Esophagus muscularis mucosa (tissue), 4 donors: ENCODE measurements at regions not wholly inside any gene's neighbourhood (a gene's known extent, or its start where the extent isn't known, plus 50 kb on each side); places are given as distances from the start of the nearest gene placed in this dataset.

ENCODE experiments used
- DNase-seq: peaks from one replicate; pipeline ENCODE4 v3.0.0-alpha.2; 2017; ENCODE audit errors: extremely low spot score
- H3K27ac ChIP-seq, 4 donors: fragments of 200-600 bp; sonication (generic); replicated peaks in 1 of 4; 1 replicate in 3 of 4; 2 replicates in 1 of 4; pipeline ENCODE4 v1.5.1; 2016 to 2019; ENCODE audit warnings: mild to moderate bottlenecking in 1 of 4
- H3K27me3 ChIP-seq, 4 donors: fragments of 200-600 bp; sonication (generic); one replicate each; pipeline versions ENCODE4 v1.5.1 to v1.6.0; 2016 to 2019
- H3K36me3 ChIP-seq, 4 donors: fragments of 200-600 bp; sonication (generic); one replicate each; pipeline ENCODE4 v1.5.1; 2016 to 2019
- H3K4me1 ChIP-seq, 4 donors: fragments of 200-600 bp; sonication (generic); one replicate each; pipeline ENCODE4 v1.5.1; 2016 to 2019
- H3K4me3 ChIP-seq, 4 donors: fragments of 200-600 bp; sonication (generic); 1 replicate in 2 of 4; 2 replicates in 2 of 4; pipeline ENCODE4 v1.5.1; 2016 to 2019; ENCODE audit warnings: mild to moderate bottlenecking in 4 of 4, moderate library complexity in 1 of 4
- H3K9me3 ChIP-seq, 4 donors: fragments of 200-600 bp; sonication (generic); 1 replicate in 3 of 4; 2 replicates in 1 of 4; pipeline ENCODE4 v1.5.1; 2016 to 2019
- CTCF ChIP-seq, 3 experiments: fragments of 200-600 bp in 2 of 3; fragments of 450-650 bp in 1 of 3; sonication (generic) in 2 of 3; IDR thresholded peaks; one replicate each; pipeline ENCODE4 v1.5.1; 2017 to 2019; ENCODE audit warnings: antibody characterized with exemption in 3 of 3, mild to moderate bottlenecking in 2 of 3, moderate library complexity in 1 of 3
- EP300 ChIP-seq: sonication (generic); formaldehyde crosslinking; IDR thresholded peaks from one replicate; pipeline ENCODE4 v1.6.1; 2017; ENCODE audit warnings: antibody characterized with exemption
- POLR2A ChIP-seq: fragments of 450-650 bp; IDR thresholded peaks from one replicate; pipeline ENCODE4 v1.6.1; 2017; ENCODE audit warnings: antibody characterized with exemption, moderate library complexity, mild to moderate bottlenecking, low read depth
- POLR2AphosphoS5 ChIP-seq, 2 donors: sonication (generic); formaldehyde crosslinking; IDR thresholded peaks; one replicate each; pipeline ENCODE4 v1.6.1; 2017; ENCODE audit warnings: antibody characterized with exemption in 2 of 2
- WGBS: methylation state at CpG from one replicate; pipeline ENCODE4 v1.1.5; 2018; 5-methylcytosine and 5-hydroxymethylcytosine counted together
- intact Hi-C: fragments of 100-400 bp; cut with DNase I; formaldehyde crosslinking; loops from one replicate; pipeline ENCODE4 v1.15.1; 2023

DNA sequence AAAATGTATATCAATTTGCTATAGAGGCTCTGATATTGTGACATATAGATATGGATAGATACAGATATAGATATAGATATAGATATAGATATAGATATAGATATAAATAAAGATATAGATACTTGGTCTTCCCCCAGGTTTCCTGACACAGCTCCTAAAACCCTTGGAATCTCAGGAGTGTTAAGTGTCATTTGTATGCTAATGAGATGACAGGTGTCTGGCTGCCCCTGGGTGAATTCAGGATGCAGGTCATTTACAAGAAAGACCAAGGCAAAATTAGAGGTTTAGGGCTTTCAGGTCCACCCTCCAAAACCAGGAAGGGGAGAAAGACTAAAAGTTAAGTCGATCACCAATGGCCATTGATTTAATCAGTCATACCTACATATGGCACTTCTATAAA is 1034.8 kb downstream of the PDHA2 start:
- intact Hi-C loops, result no loop called here
- no peak for TF ChIP-seq CTCF (IDR thresholded peaks at IDR 0.05)
- TF ChIP-seq EP300, result no peak
- no peak for TF ChIP-seq POLR2A
- TF ChIP-seq POLR2AphosphoS5 (IDR thresholded peaks at IDR 0.05), result no peak
- no peaks in the 10 kb centered on the region for H3K27me3 ChIP-seq
- H3K4me3 ChIP-seq, result no peak overlapping the region
- no peaks in the 10 kb centered on the region for H3K36me3 ChIP-seq
- peaks cover 0 to 7% (median 4%) of the 10 kb centered on the region in 4 donors for H3K9me3 ChIP-seq
- no peak overlapping the region for H3K27ac ChIP-seq
- no peaks in the 10 kb centered on the region for H3K4me1 ChIP-seq
- 93% methylated on average over 1 of the region's 1 CpG for WGBS
- no peak for DNase-seq

- no peak for DNase-seq
- TF ChIP-seq EP300 (no peak), POLR2AphosphoS5 (IDR thresholded peaks at IDR 0.05) (no peak)
- no peak overlapping the region for H3K27ac ChIP-seq
- no peaks in the 10 kb centered on the region for H3K4me1 ChIP-seq
- H3K36me3 ChIP-seq, result no peaks in the 10 kb centered on the region
- H3K9me3 ChIP-seq, result peaks cover 0 to 7% (median 4%) of the 10 kb centered on the region in 4 donors
- H3K27me3 ChIP-seq, result no peaks in the 10 kb centered on the region
- WGBS, result 51% methylated on average over 2 of the region's 2 CpGs
- intact Hi-C loops, result no loop called here
- H3K4me3 ChIP-seq, result no peak overlapping the region
Measured at GRCh38 chr4:96879527-96879926, 1039.6 kb downstream of the PDHA2 start.

- H3K9me3 ChIP-seq, result no peaks in the 10 kb centered on the region
- H3K36me3 ChIP-seq, result no peaks in the 10 kb centered on the region
- TF ChIP-seq CTCF (IDR thresholded peaks at IDR 0.05), result no peak
- TF ChIP-seq EP300, result no peak
- no peak for TF ChIP-seq POLR2AphosphoS5 (IDR thresholded peaks at IDR 0.05)
- no peak for TF ChIP-seq POLR2A
- DNase-seq, result no peak
- WGBS, result 64% methylated on average over 3 of the region's 3 CpGs
- intact Hi-C loops, result no loop called here
- no peaks in the 10 kb centered on the region for H3K27me3 ChIP-seq
- H3K4me1 ChIP-seq, result no peaks in the 10 kb centered on the region
- no peak overlapping the region for H3K4me3 ChIP-seq
- H3K27ac ChIP-seq, result no peak overlapping the region
Measured at GRCh38 chr4:96887857-96888256, 1048.0 kb downstream of the PDHA2 start.

GRCh38 chr4:96894621-96895020 is 1054.7 kb downstream of the PDHA2 start:
- 75% methylated on average over 2 of the region's 2 CpGs for WGBS

DNA sequence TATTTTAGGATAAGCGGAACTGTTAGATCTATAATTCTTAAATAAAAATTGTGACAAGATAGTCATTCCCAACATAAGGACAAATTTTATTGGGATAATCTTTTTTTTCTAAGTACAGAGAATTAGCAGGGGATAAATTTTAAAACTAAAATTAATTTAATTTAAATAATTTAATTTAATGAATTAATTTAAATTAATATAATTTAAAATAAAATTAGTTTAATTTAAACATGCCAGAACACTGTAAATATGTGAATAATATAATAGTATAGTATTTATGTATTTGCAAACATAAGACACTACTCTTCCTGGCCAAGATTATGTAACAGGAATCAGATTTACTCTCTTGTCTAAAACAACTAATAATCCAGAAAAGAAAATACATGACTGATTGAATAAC is 1055.9 kb downstream of the PDHA2 start:
- WGBS, result 96% methylated on average over 1 of the region's 1 CpG

More at GRCh38 chr4:96894621-96895020, 1054.7 kb downstream of the PDHA2 start:
- no peaks in the 10 kb centered on the region for H3K27me3 ChIP-seq
- intact Hi-C loops, result no loop called here
- H3K27ac ChIP-seq, result no peak overlapping the region
- no peak overlapping the region for H3K4me3 ChIP-seq
- no peaks in the 10 kb centered on the region for H3K9me3 ChIP-seq
- TF ChIP-seq POLR2AphosphoS5 (IDR thresholded peaks at IDR 0.05) (no peak), EP300 (no peak), POLR2A (no peak), CTCF (IDR thresholded peaks at IDR 0.05) (no peak)
- no peaks in the 10 kb centered on the region for H3K4me1 ChIP-seq
- no peak for DNase-seq
- H3K36me3 ChIP-seq, result no peaks in the 10 kb centered on the region

More for the DNA sequence above, 1055.9 kb downstream of the PDHA2 start:
- H3K27ac ChIP-seq, result no peak overlapping the region
- no peak overlapping the region for H3K4me3 ChIP-seq
- no peaks in the 10 kb centered on the region for H3K27me3 ChIP-seq
- H3K4me1 ChIP-seq, result no peaks in the 10 kb centered on the region
- H3K36me3 ChIP-seq, result no peaks in the 10 kb centered on the region
- DNase-seq, result no peak
- TF ChIP-seq POLR2AphosphoS5 (IDR thresholded peaks at IDR 0.05) (no peak), EP300 (no peak), POLR2A (no peak), CTCF (IDR thresholded peaks at IDR 0.05) (no peak)
- no peaks in the 10 kb centered on the region for H3K9me3 ChIP-seq
- intact Hi-C loops, result no loop called here
